T47D (cell line): ENCODE measurements at regions not wholly inside any gene's neighbourhood (a gene's known extent, or its start where the extent isn't known, plus 50 kb on each side); places are given as distances from the start of the nearest gene placed in this dataset.
"Not testable (repeated sequence)": the region's sequence is repeated elsewhere in the genome, so short reads cannot be mapped to it uniquely, and the experiment has no call there.

Source experiments
- DNase-seq, 2 experiments: peaks; one replicate each; pipeline versions ENCODE4 v3.0.0 to v3.0.0-alpha.2; 2011 to 2012; ENCODE audit warnings: low read depth in 1 of 2, low spot score in 1 of 2
- JUND ChIP-seq: IDR thresholded peaks from 2 replicates; pipeline ENCODE4 v1.6.1; 2012; ENCODE audit warnings: low read depth
- in situ Hi-C: cut with HindIII; loops from 2 replicates; pipeline ENCODE4 v1.10.0; 2016; ENCODE audit warnings: low sequenced_read_pairs, low pct_unique_long_range_greater_than_20kb

GRCh38 chr5:174810796-174811195 lies 86.4 kb downstream of the MSX2 start:
- TF ChIP-seq JUND: no peak
- in situ Hi-C loops: no loop called here
- DNase-seq: no peak

- in situ Hi-C loops: no loop called here
- no peak for TF ChIP-seq JUND
- DNase-seq: no peak
Observed at GRCh38 chr5:174807471-174807870, 83.1 kb downstream of the MSX2 start.

- in situ Hi-C loops: no loop called here
- TF ChIP-seq JUND: no peak
- DNase-seq: no peak
Observed at GRCh38 chr5:174806729-174807128, 82.3 kb downstream of the MSX2 start.

GRCh38 chr5:174801798-174802197 lies 77.4 kb downstream of the MSX2 start:
- in situ Hi-C loops: no loop called here

GRCh38 chr5:174800435-174800834 lies 76.1 kb downstream of the MSX2 start:
- in situ Hi-C loops: no loop called here
- DNase-seq: no peak
- no peak for TF ChIP-seq JUND

More at GRCh38 chr5:174801798-174802197, 77.4 kb downstream of the MSX2 start:
- DNase-seq: no peak
- TF ChIP-seq JUND: no peak

GRCh38 chr5:174799121-174799520 lies 74.7 kb downstream of the MSX2 start:
- in situ Hi-C loops: no loop called here
- DNase-seq: no peak
- TF ChIP-seq JUND: no peak

- DNase-seq: no peak
- TF ChIP-seq JUND: no peak
- in situ Hi-C loops: no loop called here
Observed at GRCh38 chr5:174798551-174798951, 74.2 kb downstream of the MSX2 start.

- in situ Hi-C loops: no loop called here
- TF ChIP-seq JUND: no peak
- DNase-seq: no peak
Observed at GRCh38 chr5:174796711-174797192, 72.4 kb downstream of the MSX2 start.

GRCh38 chr5:174794931-174795672 lies 70.7 kb downstream of the MSX2 start:
- no peak for TF ChIP-seq JUND
- in situ Hi-C loops: no loop called here
- DNase-seq: no peak

- no peak for TF ChIP-seq JUND
- DNase-seq: peak; percentile 66 to 76
- in situ Hi-C loops: no loop called here
Observed at GRCh38 chr5:174793684-174794328, 69.4 kb downstream of the MSX2 start.

- DNase-seq: no peak
- in situ Hi-C loops: no loop called here
- no peak for TF ChIP-seq JUND
Observed at GRCh38 chr5:174793076-174793475, 68.7 kb downstream of the MSX2 start.

GRCh38 chr5:174792265-174792664 lies 67.9 kb downstream of the MSX2 start:
- DNase-seq, in situ Hi-C loops: not testable (repeated sequence)

- in situ Hi-C loops: no loop called here
- TF ChIP-seq JUND: no peak
- DNase-seq: no peak
Observed at GRCh38 chr5:174790906-174791305, 66.5 kb downstream of the MSX2 start.

GRCh38 chr5:174789596-174789995 lies 65.2 kb downstream of the MSX2 start:
- DNase-seq: no peak
- in situ Hi-C loops: no loop called here
- TF ChIP-seq JUND: no peak
